Epithelial cell of proximal tubule (primary cell): ENCODE measurements at regions not wholly inside any gene's neighbourhood (a gene's known extent, or its start where the extent isn't known, plus 50 kb on each side); places are given as distances from the start of the nearest gene placed in this dataset.

Source experiments
- DNase-seq: peaks from one replicate; pipeline ENCODE4 v3.0.0-alpha.2; 2011; ENCODE audit warnings: low read depth
- H3K4me3 ChIP-seq: 2 replicates; pipeline ENCODE4 v1.5.1; 2011; ENCODE audit warnings: low read depth, mild to moderate bottlenecking, low read length
- CTCF ChIP-seq: conservative IDR thresholded peaks from 2 replicates; pipeline ENCODE4 v1.5.1; 2012; ENCODE audit warnings: low read depth, mild to moderate bottlenecking, low read length

GRCh38 chr17:72413077-72414031 lies 292.5 kb downstream of the SOX9 start:
- no peak overlapping the region for H3K4me3 ChIP-seq
- DNase-seq: no peak
- TF ChIP-seq CTCF: no peak

- H3K4me3 ChIP-seq: no peak overlapping the region
- no peak for DNase-seq
- TF ChIP-seq CTCF: no peak
Observed at GRCh38 chr17:72414032-72414396, 293.2 kb downstream of the SOX9 start.

DNA sequence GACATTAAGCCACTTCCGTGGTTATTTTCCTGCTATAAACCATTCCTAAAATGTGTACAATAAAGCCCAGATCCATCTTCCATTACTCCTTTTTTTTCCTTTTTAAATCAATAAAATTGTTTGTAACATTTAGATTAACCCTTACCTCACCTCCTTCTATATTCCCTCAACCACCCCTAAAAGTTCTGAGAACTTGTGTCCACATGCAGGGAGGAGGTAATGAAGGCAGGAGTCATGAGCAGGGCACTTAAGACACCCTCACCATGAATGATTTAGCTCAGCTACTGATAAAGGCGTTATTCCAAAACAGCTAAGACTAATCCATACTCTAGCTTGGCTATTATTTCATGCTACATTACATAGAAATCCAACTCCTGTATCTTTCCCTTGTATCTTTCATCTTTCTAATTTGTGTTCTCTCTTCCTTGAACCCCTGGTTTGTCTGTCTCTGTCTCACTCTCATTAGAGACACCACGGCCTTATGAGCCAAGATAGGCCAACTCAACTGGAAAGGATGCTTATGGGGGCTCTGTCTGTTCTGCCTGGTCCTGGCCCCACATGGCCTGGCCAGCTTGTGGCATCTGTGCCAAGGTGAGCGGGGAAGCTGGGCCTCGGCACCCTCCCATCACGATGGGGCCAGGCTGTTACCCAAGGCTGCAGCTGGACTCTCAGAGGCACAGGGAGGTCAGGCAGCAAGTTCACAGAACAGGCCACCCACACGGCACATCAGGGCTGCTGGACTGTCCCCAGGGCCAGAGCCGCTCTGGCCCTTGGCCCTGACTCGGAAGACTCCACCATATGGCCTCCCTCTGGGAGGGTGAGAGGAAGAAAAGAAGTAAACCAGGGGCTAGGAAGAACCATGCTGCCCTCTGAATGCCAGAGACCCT lies 294.4 kb downstream of the SOX9 start:
- TF ChIP-seq CTCF: no peak
- no peak for DNase-seq
- H3K4me3 ChIP-seq: no peak overlapping the region

- TF ChIP-seq CTCF: no peak
- DNase-seq: no peak
- H3K4me3 ChIP-seq: no peak overlapping the region
Observed at GRCh38 chr17:72416054-72416675, 295.3 kb downstream of the SOX9 start.

- H3K4me3 ChIP-seq: no peak overlapping the region
- DNase-seq: no peak
- no peak for TF ChIP-seq CTCF
Observed at GRCh38 chr17:72416905-72417304, 296.1 kb downstream of the SOX9 start.

GRCh38 chr17:72417627-72418026 lies 296.8 kb downstream of the SOX9 start:
- DNase-seq: no peak
- TF ChIP-seq CTCF: no peak
- H3K4me3 ChIP-seq: no peak overlapping the region
